GM19043 (cell line): ENCODE measurements at regions not wholly inside any gene's neighbourhood (a gene's known extent, or its start where the extent isn't known, plus 50 kb on each side); places are given as distances from the start of the nearest gene placed in this dataset.

Experiments
- ATAC-seq: cut with Tn5 transposase; IDR thresholded peaks from one replicate; pipeline ENCODE4 v1.9.1; 2021; ENCODE audit warnings: low read depth; ENCODE audit not compliant: unreplicated experiment

DNA sequence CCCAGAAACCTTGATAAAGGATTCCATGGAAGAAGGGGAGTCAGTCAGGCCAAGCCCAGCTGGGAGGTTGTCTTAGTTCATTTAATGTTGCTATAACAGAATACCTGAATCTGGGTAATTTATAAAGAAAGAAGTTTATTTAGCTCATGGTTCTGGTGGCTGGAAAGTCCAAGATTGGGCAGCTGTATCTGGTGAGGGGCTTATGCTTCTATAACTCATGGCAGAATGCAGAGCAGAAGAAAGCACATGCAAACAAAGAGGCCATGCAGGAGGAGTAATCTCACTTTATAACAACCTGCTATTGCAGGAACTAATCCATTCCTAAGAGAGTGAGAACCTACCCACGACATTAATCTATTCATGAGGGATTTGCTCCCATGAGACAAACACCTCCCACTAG, 54.2 kb upstream of the ANKRD1 start:
- ATAC-seq = no peak

DNA sequence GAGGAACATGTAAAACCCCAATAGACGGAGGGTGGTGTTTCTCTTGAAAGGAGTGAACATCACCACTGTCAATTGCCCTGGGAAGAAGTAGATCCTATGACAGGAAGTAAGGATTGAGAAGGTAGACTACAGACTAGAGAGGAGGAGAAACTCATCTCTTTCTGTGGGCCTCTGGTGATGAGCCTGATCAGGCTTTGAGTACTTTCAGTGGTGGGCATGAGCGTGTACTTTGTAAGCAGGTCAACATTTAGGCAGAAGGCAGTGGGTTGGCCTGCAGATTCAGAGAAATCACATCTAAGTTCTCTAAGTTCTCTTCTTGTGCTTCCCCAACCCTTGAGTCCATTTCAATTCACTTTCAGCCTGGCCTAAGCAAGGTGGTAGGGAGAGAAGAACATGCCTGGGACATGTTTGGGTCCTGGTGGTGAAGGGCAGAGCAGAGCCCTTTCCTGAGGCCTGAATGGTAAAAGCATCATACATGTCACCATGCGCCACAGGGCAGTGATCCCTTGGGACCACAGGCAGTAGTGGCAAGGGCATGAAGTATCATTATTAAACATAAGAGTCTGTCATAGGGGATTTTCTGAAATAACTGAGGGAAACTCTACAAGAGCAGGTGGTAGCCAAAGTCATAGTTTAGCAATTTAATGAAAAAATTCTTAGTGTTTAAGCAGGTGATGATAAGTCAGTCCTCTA, 56.4 kb upstream of the ANKRD1 start:
- peak; percentile 47 for ATAC-seq

DNA sequence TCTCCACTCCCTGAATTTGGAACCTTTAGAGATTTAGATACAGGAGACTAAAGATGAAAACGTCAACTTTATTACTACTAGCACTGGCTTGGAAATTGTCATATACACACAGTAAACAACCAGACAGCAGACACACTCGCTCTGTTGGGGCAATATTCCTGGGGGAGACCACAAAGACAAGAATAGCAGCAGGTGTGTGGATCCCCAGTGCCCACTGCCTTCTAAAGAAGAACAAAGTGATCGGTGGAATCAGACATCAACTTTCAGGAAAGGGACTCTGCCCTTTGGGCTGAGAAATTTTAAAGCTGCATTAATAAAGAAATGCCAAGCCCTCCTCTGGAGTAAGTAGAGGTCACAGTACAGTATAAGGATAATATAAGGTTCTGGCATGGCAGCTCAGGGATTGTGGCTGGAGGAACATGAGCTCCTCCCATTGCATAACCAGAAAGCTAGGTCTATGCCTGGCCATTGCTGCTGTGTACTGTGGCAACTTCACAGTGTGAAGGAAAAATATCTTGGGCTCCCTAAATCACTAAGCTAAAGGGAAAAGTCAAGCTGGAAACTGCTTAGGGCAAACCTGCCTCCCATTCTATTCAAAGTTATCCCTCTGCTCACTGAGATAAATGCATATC, 57.1 kb upstream of the ANKRD1 start:
- no peak for ATAC-seq

DNA sequence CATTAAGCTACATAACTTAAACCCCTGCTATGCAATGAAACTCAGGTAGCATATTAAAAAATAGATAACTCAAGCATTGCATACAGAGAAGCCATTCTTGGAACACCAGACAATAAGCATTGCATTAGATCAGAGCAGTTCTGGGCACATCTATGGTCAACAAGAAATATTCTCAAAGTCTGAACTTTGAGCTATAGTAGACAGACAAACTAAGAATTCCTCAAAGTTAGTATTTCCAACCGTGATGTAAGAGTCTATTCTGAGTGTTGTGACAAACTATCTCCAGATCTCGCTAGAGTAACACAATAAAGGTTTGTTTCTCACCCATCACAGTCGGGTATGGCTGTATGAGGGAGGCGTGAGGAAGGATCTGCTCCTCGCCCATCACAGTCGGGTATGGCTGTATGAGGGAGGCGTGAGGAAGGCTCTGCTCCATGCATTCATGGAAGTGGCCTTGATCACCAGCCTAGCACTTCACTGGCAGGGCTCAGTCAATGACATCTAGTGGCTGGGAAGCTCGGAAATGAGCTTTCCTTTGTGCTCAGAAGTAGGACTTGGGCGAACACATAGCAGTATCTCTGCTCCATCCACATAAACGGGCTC, 61.6 kb upstream of the ANKRD1 start:
- ATAC-seq = no peak

DNA sequence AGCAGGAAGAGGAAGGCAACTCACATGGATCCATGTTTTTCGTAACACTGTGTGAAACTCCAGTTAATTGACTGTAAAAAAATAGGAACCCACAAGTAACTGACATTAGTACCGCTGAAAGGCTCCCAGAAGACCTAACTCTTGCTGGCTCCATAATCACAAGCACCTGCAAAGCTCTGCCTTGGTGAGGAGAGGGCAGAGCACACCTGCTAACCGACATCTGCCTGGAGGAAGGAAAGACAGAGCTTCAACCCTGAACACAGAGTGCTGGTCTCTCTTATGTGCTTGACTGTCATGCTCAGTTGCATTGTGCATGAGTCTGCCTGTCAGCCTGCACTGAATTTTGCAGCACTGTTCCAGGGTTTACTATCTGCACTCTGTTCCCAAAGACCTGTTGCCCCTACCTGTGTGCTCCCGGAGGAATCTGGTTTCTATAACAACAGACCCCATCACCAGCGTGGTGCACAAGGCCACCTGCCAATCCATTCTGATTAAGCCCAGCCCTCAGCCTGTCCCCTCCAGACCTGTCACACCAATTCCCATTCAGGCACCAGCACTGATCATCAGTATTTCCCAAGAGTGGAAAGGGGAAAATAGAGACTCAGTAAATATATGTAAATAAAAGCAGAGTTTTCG, 63.1 kb upstream of the ANKRD1 start:
- no peak for ATAC-seq

DNA sequence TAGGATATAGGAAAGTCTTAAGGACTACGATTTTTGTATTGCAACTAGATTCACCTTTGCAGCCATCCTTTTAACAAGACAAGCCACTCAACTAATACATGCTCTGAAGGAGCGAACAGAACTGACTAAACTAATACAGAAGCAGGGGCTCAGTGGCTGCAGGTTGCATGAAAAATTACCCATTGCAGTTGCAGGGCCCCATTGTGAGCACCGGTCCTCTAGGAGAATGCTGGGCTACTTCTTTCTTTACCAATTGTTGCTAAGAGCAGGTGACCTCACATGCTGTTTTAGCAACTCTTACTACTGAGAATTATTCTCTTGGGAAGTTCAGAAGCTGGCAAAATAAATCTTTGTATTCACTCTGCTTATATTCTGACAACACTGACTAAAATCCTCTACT, 64.0 kb upstream of the ANKRD1 start:
- no peak for ATAC-seq

DNA sequence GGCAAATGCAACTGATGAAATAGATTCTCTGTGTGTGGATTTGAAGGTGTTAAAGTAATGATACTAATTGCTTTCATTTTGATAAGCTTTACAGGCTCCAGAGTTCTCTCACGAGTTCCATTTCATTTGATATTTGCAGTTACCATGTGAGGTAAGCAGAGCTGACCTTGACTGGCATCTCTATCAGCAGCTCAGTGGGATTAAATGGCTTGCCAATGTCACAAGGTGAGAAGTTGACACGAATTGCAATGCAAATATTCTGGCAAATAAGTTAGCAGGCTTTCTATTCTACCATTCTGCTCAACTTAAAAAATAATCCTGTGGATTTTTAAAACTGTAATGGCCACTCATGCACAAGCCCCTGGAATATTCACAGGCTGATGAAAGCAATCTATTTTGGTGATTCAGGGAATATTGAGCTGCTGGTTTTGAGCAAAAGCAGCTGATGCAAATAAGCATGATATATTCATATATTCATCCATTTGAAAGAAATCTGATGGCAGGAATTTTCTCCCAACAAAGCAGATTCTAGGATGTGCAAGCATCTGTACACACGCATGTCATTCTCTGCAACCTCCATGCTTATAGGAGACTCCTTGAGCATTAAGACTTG, 64.5 kb upstream of the ANKRD1 start:
- ATAC-seq = no peak

DNA sequence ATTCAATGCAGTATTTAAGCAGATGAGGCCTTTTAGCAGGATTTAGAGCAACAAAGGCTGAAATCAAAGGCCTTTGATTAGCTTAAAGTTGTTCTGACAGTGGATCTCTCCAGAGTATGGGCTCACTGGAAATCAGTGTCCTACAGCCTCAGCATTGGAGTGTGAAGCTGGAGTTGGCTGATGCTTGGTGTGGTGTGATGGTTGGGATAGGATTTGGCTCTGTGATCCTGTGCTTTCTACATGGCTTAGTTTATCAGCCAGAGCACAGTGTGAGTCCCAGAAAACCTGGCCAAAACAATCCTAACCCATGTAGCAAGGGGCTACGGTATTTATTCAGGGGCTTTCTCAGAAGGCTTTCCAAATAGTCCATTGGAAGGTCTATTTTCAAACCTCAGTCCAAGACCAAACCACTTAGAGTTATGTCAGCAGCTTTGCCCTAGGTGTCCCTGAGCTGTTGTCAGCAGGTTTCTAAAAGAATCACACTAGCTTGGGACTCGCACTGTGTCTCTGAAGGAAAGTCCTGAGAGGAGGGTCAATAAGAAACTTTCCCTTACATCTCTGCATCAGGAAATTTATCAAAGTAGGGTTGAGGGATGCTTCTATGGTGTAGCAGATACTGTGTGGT, 65.4 kb upstream of the ANKRD1 start:
- ATAC-seq = no peak

DNA sequence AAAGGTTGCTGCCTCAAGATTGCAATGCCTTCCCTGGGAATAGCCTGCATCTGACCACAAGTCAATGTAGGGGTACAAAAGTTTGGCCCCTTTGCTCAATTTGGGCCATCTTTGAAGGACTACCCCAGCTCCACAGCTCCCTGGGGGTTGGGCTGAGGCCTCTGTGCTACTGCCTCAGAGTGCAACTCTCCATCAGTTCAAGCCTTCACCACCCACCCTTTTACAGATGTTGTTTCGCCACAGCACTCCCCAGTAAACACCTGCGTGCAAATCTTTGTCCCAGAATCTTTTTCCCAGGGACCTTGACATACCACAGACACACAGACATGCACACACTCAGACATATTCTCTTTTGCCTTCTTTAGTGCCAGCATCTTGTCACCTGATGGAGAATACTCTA, 66.0 kb upstream of the ANKRD1 start:
- ATAC-seq = no peak

DNA sequence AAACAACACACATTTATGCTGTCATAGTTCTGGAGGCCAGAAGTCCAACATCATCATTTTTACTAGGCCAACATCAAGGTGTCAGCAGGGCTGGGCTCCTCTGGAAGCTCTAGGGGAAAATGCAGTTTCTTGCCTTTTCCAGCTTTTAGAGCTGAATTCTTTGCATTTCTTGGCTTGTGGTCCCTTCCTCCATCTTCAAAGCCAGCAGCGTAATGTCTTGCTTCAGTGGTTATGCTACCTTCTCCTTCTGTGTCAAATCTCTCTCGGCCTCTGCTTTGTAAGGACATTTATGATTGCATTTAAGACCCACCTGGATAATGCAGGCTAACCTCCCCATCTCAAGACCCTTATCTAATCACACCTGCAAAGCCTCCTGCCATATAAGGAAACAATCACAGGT, 66.5 kb upstream of the ANKRD1 start:
- no peak for ATAC-seq

DNA sequence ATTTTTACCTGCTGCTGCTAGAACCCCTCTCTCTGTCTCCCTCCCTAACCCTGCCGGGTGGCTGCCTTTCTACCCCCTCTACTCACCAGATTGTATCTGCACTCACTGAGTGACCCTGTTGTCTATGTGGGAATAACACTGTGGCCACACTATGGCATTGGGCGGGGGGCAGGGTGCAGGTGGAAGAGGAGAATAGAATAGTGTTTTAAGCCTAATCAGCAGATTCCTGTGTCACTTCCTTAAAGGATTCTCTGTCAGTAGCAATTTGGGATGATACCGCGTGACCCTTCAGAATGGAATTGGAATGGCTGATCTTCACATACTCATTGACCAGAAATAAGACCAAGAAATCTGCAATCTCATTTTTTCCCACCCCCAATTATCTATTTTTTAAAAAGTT, 67.1 kb upstream of the ANKRD1 start:
- no peak for ATAC-seq

DNA sequence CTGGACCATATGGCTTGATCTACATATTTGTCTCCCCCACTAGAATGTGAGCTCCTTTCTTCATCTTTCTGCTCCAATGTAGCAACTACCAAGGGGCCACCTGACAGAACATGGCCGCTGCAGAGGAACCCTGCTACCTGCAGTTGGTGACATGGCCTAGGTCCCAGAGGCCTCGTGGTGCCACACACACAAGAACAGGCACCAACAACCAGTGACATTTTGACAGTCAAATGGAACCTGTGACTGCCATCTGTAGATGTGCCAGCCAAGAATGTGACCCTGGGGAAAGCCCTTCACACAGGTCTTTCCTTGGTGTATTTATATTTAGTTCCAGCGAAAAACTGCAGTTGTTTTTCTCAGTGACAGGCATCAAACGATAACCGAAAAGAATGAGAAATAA, 67.9 kb upstream of the ANKRD1 start:
- no peak for ATAC-seq

DNA sequence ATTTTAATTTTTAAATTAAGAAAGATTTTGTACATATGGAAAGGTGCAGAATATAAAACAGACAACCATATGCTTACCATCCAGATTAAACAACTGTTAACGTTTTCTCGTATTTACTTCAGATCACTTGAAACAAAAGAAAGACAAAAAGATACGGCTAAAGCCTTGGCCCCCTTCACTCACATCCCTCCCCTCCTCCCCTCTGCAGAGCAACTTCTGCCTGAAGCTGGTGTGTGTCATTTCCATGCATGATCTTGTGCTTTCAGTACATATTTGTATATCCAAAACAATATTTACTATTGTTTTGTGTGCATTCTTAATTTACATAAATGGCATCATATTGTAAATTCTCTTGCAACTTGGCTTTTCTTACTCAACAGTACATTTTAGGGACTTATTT, 68.5 kb upstream of the ANKRD1 start:
- no peak for ATAC-seq

DNA sequence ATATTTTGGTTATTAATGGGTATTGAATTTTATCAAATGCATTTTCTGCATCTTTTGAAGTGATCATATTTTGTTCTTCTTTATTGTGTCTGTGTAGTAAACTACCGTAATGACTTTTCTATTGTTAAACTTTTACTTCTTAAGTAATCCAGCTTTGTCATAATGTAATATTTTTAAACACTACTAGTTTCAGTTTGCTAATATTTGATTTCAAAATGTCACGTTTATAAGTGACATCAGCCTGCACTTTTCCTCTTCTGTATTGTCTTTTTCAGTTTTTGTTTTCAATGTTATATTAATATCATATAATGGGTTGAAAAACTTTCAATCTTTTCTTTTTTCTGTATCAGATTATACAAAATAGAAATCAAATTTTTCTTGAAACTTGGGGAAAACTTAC, 71.6 kb upstream of the ANKRD1 start:
- ATAC-seq = no peak

DNA sequence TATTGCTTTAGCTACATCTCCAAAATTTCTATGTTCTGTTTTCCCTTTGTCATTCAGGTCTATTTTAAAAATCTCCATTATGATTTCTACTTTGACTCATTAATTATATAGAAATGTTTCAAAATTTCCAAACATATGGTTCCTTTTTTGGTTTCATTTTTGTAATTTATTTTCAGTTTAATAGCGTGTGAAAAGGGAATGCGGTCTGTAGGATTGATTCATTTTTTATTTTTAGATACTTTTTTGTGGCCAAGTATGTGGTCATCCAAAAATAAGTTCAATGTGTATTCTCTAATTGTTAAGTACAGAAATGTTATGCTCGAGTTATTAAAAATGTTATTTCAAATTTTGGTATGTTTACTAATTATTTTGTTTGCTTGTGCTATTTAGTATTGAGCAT, 72.5 kb upstream of the ANKRD1 start:
- no peak for ATAC-seq

DNA sequence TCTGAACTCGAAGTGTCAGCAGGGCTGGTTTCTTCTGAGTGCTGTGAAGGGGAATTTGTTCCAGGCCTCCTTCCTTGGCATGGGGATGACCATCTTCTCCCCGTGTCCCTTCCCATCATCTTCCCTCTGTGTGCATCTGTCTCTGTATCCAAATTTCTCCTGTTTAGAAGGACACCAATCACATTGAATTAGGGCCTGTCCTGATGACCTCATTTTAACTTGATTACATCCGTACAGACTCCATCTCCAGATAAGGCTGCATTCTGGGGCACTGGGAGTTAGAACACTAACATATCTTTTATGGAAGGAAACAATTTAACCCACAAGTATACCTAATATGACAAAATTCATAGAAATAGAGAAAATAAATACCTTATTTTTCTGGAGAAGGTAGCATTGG, 76.8 kb upstream of the ANKRD1 start:
- ATAC-seq = no peak

DNA sequence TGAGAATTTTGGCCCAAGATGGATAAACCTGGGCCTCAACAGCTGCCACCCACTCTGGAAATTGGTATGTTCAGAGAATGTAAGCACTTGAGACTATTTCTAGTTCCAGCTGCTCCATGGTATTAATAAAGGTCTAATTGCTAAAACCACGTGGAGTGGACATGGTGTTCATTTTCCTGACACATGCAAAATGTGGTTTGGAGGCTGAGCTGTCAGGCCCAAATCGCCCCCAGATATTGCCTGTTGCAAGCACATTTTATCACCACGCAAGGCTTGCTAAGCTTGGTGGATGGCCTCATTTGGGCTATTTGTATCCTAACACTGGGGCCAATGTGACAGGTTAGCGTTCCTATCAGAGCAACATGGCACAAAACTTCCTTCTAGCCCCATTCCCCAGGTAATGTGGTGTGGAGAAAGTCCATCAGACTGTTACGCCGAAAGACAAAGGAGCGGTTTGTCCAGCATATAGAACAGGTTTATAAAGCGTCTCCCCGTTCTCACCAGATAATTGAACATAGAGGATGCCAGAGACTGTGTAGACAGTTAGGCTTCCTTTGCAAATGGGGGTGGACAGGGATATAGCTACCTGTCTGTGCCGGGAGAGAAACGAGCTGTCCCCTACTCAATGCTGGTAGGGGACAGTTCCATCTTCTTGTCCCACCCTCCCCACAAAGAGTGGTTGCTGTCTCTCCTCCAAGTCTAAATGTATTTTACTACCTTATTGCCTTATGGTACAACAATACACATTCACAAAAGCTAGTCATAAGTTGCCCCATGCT, 78.0 kb upstream of the ANKRD1 start:
- peak; percentile 8 for ATAC-seq

DNA sequence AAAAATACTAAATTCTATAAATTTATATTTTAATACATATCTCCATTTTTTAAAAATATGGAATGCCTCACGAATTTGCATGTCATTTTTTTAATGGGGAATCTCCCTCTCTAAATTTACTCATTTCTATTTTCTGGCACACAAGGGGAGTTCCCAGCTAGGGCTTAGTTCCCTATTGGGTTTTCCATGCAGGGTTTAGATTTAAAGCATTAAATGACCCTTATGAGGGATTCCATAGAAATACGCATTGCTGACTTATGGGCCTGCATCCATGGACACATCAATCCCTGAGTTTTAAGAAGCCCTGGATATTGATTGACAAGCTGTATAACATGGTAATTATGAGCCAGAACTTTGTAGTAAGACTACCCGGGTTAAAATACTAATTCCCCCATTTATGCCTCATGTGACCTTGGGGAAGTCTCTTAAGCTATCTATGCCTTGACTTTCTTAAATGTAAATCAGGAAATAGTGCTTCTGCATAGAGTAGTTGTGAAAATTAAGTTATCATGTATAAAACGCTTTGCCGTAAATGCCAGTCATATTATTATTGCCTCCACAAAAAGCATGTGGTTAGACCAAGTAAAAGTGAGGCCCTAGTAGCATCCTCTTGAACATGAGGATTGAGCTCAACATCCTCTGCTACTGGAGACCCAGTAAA, 78.8 kb upstream of the ANKRD1 start:
- ATAC-seq = peak; percentile 67

DNA sequence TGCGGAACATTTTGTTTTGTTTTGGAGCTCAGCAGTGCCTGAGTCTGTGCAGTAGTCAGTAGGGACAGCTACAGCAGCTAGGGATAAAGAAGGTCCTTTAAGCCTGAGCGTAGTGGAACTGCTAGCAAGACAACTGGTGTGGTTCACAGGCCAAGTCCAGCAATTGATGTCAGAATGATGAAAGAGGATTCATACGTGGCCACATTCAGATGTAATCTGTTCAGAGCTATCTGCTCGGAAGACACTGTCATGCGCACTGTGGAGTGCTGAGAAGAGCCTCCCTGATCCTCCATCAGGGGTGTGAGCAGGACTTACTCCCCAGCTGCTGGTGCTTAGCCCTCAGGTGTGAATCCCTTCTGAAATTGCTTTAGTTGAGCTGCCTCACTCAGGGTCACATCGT, 79.6 kb upstream of the ANKRD1 start:
- ATAC-seq = no peak

DNA sequence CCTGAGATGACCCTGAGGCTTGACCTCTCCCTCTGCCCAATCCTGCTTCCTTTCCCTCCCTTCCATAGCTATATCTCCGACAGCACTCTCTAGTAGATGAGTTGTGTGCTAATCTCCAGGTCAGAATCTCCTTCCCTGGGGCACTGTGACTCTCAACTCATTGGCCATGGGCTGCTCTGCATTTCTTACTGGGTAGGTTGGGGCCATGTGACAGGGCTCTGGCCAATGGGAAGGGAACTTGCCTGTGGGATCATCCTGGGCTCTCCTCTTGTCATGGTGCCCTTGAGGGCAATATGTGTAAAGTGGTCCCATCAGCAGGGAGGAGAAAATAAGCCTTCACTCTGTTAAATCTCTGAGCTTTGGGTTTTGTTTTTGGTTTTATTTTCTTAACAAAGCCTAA, 80.1 kb upstream of the ANKRD1 start:
- no peak for ATAC-seq
